ENCODE measurements at regions not wholly inside any gene's neighbourhood (a gene's known extent, or its start where the extent isn't known, plus 50 kb on each side); places are given as distances from the start of the nearest gene placed in this dataset.

GRCh38 chr9:10674586-10674985, 61.8 kb upstream of the PTPRD start:
- no peaks in the 10 kb centered on the region for H3K4me1 Mint-ChIP-seq (ENCODE audit: low read depth)

GRCh38 chr9:10678010-10678409, 65.2 kb upstream of the PTPRD start:
- Mint-ChIP-seq H3K27me3 (ENCODE audit: low read depth) (no peaks in the 10 kb centered on the region), H3K9me3 (peaks cover 10% of the 10 kb centered on the region), H3K27ac (no peak overlapping the region), H3K4me3 (no peak overlapping the region), H3K4me1 (ENCODE audit: low read depth) (no peaks in the 10 kb centered on the region), H3K36me3 (ENCODE audit: low read depth) (no peaks in the 10 kb centered on the region)
- intact Hi-C loops (cut with micrococcal nuclease), result no loop called here
- CTCF ChIA-PET, result no interaction called here
- no peak for DNase-seq

More at GRCh38 chr9:10674586-10674985, 61.8 kb upstream of the PTPRD start:
- Mint-ChIP-seq H3K36me3 (ENCODE audit: low read depth) (no peaks in the 10 kb centered on the region), H3K4me3 (no peak overlapping the region), H3K27ac (no peak overlapping the region), H3K9me3 (peaks cover 6% of the 10 kb centered on the region), H3K27me3 (ENCODE audit: low read depth) (no peaks in the 10 kb centered on the region)
- CTCF ChIA-PET, result no interaction called here
- DNase-seq, result no peak
- intact Hi-C loops (cut with micrococcal nuclease), result no loop called here

GRCh38 chr9:10678790-10679189, 66.0 kb upstream of the PTPRD start:
- CTCF ChIA-PET, result no interaction called here
- Mint-ChIP-seq H3K36me3 (ENCODE audit: low read depth) (no peaks in the 10 kb centered on the region), H3K9me3 (peaks cover 9% of the 10 kb centered on the region), H3K27ac (no peak overlapping the region), H3K4me1 (ENCODE audit: low read depth) (no peaks in the 10 kb centered on the region), H3K27me3 (ENCODE audit: low read depth) (no peaks in the 10 kb centered on the region), H3K4me3 (no peak overlapping the region)
- intact Hi-C loops (cut with micrococcal nuclease), result no loop called here
- DNase-seq, result no peak

- CTCF ChIA-PET, result no interaction called here
- Mint-ChIP-seq H3K36me3 (ENCODE audit: low read depth) (no peaks in the 10 kb centered on the region), H3K4me1 (ENCODE audit: low read depth) (no peaks in the 10 kb centered on the region), H3K27ac (no peak overlapping the region), H3K27me3 (ENCODE audit: low read depth) (no peaks in the 10 kb centered on the region), H3K4me3 (no peak overlapping the region), H3K9me3 (peaks cover 11% of the 10 kb centered on the region)
- no peak for DNase-seq
- intact Hi-C loops (cut with micrococcal nuclease), result no loop called here
Measured at GRCh38 chr9:10686943-10687342, 74.1 kb upstream of the PTPRD start.

GRCh38 chr9:10690546-10690945, 77.7 kb upstream of the PTPRD start:
- intact Hi-C loops (cut with micrococcal nuclease), result no loop called here
- Mint-ChIP-seq H3K4me3 (no peak overlapping the region), H3K9me3 (peaks cover 13% of the 10 kb centered on the region), H3K4me1 (ENCODE audit: low read depth) (no peaks in the 10 kb centered on the region), H3K27ac (no peak overlapping the region), H3K36me3 (ENCODE audit: low read depth) (no peaks in the 10 kb centered on the region), H3K27me3 (ENCODE audit: low read depth) (no peaks in the 10 kb centered on the region)
- no peak for DNase-seq
- CTCF ChIA-PET, result no interaction called here

GRCh38 chr9:10697044-10697443, 84.2 kb upstream of the PTPRD start:
- Mint-ChIP-seq H3K4me3 (no peak overlapping the region), H3K9me3 (peaks cover 12% of the 10 kb centered on the region), H3K27ac (no peak overlapping the region), H3K27me3 (ENCODE audit: low read depth) (no peaks in the 10 kb centered on the region), H3K36me3 (ENCODE audit: low read depth) (no peaks in the 10 kb centered on the region), H3K4me1 (ENCODE audit: low read depth) (no peaks in the 10 kb centered on the region)
- CTCF ChIA-PET, result no interaction called here
- no peak for DNase-seq
- intact Hi-C loops (cut with micrococcal nuclease), result no loop called here

GRCh38 chr9:10700291-10700690, 87.5 kb upstream of the PTPRD start:
- DNase-seq, result no peak
- H3K27ac Mint-ChIP-seq, result no peak overlapping the region
- CTCF ChIA-PET, result no interaction called here
- peaks cover 10% of the 10 kb centered on the region for H3K9me3 Mint-ChIP-seq
- H3K4me3 Mint-ChIP-seq, result no peak overlapping the region
- H3K36me3 Mint-ChIP-seq (ENCODE audit: low read depth), result no peaks in the 10 kb centered on the region
- intact Hi-C loops (cut with micrococcal nuclease), result no loop called here
- no peaks in the 10 kb centered on the region for H3K27me3 Mint-ChIP-seq (ENCODE audit: low read depth)
- H3K4me1 Mint-ChIP-seq (ENCODE audit: low read depth), result no peaks in the 10 kb centered on the region

GRCh38 chr9:10700915-10701314, 88.1 kb upstream of the PTPRD start:
- no peak for DNase-seq
- Mint-ChIP-seq H3K9me3 (peaks cover 10% of the 10 kb centered on the region), H3K4me3 (no peak overlapping the region), H3K36me3 (ENCODE audit: low read depth) (no peaks in the 10 kb centered on the region), H3K4me1 (ENCODE audit: low read depth) (no peaks in the 10 kb centered on the region), H3K27ac (no peak overlapping the region), H3K27me3 (ENCODE audit: low read depth) (no peaks in the 10 kb centered on the region)
- intact Hi-C loops (cut with micrococcal nuclease), result no loop called here
- CTCF ChIA-PET, result no interaction called here

GRCh38 chr9:10701906-10702305, 89.1 kb upstream of the PTPRD start:
- intact Hi-C loops (cut with micrococcal nuclease), result no loop called here
- Mint-ChIP-seq H3K36me3 (ENCODE audit: low read depth) (no peaks in the 10 kb centered on the region), H3K4me1 (ENCODE audit: low read depth) (no peaks in the 10 kb centered on the region), H3K9me3 (peaks cover 11% of the 10 kb centered on the region), H3K27me3 (ENCODE audit: low read depth) (no peaks in the 10 kb centered on the region), H3K27ac (no peak overlapping the region), H3K4me3 (no peak overlapping the region)
- CTCF ChIA-PET, result no interaction called here
- DNase-seq, result no peak

- intact Hi-C loops (cut with micrococcal nuclease), result no loop called here
- Mint-ChIP-seq H3K27me3 (ENCODE audit: low read depth) (no peaks in the 10 kb centered on the region), H3K27ac (no peak overlapping the region), H3K4me3 (no peak overlapping the region), H3K36me3 (ENCODE audit: low read depth) (no peaks in the 10 kb centered on the region), H3K4me1 (ENCODE audit: low read depth) (no peaks in the 10 kb centered on the region), H3K9me3 (peaks cover 11% of the 10 kb centered on the region)
- DNase-seq, result no peak
- CTCF ChIA-PET, result no interaction called here
Measured at GRCh38 chr9:10703139-10703538, 90.3 kb upstream of the PTPRD start.

GRCh38 chr9:10704720-10705119, 91.9 kb upstream of the PTPRD start:
- CTCF ChIA-PET, result no interaction called here
- no peak overlapping the region for H3K27ac Mint-ChIP-seq
- H3K27me3 Mint-ChIP-seq (ENCODE audit: low read depth), result no peaks in the 10 kb centered on the region

GRCh38 chr9:10705383-10705782, 92.6 kb upstream of the PTPRD start:
- H3K4me1 Mint-ChIP-seq (ENCODE audit: low read depth), result no peaks in the 10 kb centered on the region

More at GRCh38 chr9:10704720-10705119, 91.9 kb upstream of the PTPRD start:
- intact Hi-C loops (cut with micrococcal nuclease), result no loop called here
- peaks cover 11% of the 10 kb centered on the region for H3K9me3 Mint-ChIP-seq
- no peaks in the 10 kb centered on the region for H3K36me3 Mint-ChIP-seq (ENCODE audit: low read depth)
- no peaks in the 10 kb centered on the region for H3K4me1 Mint-ChIP-seq (ENCODE audit: low read depth)
- no peak overlapping the region for H3K4me3 Mint-ChIP-seq
- no peak for DNase-seq

GRCh38 chr9:10706788-10707187, 94.0 kb upstream of the PTPRD start:
- Mint-ChIP-seq H3K4me1 (ENCODE audit: low read depth) (no peaks in the 10 kb centered on the region), H3K36me3 (ENCODE audit: low read depth) (no peaks in the 10 kb centered on the region), H3K4me3 (no peak overlapping the region), H3K27me3 (ENCODE audit: low read depth) (no peaks in the 10 kb centered on the region), H3K27ac (no peak overlapping the region), H3K9me3 (peaks cover 8% of the 10 kb centered on the region)
- CTCF ChIA-PET, result interaction anchor here (0.7 kb wide), 1 partner anchor 328 kb away, joined by 3 read pairs; no protein-coding TSS in a partner anchor
- intact Hi-C loops (cut with micrococcal nuclease), result no loop called here
- no peak for DNase-seq

More at GRCh38 chr9:10705383-10705782, 92.6 kb upstream of the PTPRD start:
- H3K27ac Mint-ChIP-seq, result no peak overlapping the region
- CTCF ChIA-PET, result no interaction called here
- no peak overlapping the region for H3K4me3 Mint-ChIP-seq
- peaks cover 11% of the 10 kb centered on the region for H3K9me3 Mint-ChIP-seq
- intact Hi-C loops (cut with micrococcal nuclease), result no loop called here
- no peaks in the 10 kb centered on the region for H3K36me3 Mint-ChIP-seq (ENCODE audit: low read depth)
- H3K27me3 Mint-ChIP-seq (ENCODE audit: low read depth), result no peaks in the 10 kb centered on the region
- no peak for DNase-seq

GRCh38 chr9:10721301-10721700, 108.5 kb upstream of the PTPRD start:
- Mint-ChIP-seq H3K36me3 (ENCODE audit: low read depth) (no peaks in the 10 kb centered on the region), H3K4me1 (ENCODE audit: low read depth) (no peaks in the 10 kb centered on the region), H3K27me3 (ENCODE audit: low read depth) (no peaks in the 10 kb centered on the region)

More at GRCh38 chr9:10721301-10721700, 108.5 kb upstream of the PTPRD start:
- H3K9me3 Mint-ChIP-seq, result peaks cover 2% of the 10 kb centered on the region
- CTCF ChIA-PET, result no interaction called here
- no peak overlapping the region for H3K4me3 Mint-ChIP-seq
- DNase-seq, result no peak
- H3K27ac Mint-ChIP-seq, result no peak overlapping the region
- intact Hi-C loops (cut with micrococcal nuclease), result no loop called here
